ENCODE measurements at regions not wholly inside any gene's neighbourhood (a gene's known extent, or its start where the extent isn't known, plus 50 kb on each side); places are given as distances from the start of the nearest gene placed in this dataset.
A peak's percentile ranks its signal among the peaks of the same experiment; 100 is the strongest.

- Mint-ChIP-seq H3K9me3 (ENCODE audit: unreplicated experiment) (no peaks in the 10 kb centered on the region), H3K4me1 (ENCODE audit: low read depth, unreplicated experiment) (peaks cover 8% of the 10 kb centered on the region), H3K4me3 (ENCODE audit: unreplicated experiment) (no peak overlapping the region), H3K27me3 (ENCODE audit: low read depth, unreplicated experiment) (no peaks in the 10 kb centered on the region), H3K27ac (ENCODE audit: unreplicated experiment) (peak overlapping the region; percentile 8), H3K36me3 (ENCODE audit: low read depth, unreplicated experiment) (no peaks in the 10 kb centered on the region)
- Histone ChIP-seq H3K79me2 (ENCODE audit: insufficient read depth, low read length) (no peaks in the 10 kb centered on the region), H3K4me2 (ENCODE audit: low read length) (no peak overlapping the region), H3K27ac (ENCODE audit: low read depth, low read length) (no peak overlapping the region), H3K4me1 (ENCODE audit: insufficient read depth, low read length) (no peaks in the 10 kb centered on the region), H3K27me3 (ENCODE audit: insufficient read depth, low read length) (no peaks in the 10 kb centered on the region), H2AFZ (ENCODE audit: low read depth, low read length) (no peak overlapping the region), H4K20me1 (ENCODE audit: insufficient read depth, low read length) (no peaks in the 10 kb centered on the region), H3K9me3 (ENCODE audit: insufficient read depth, low read depth, low read length) (no peaks in the 10 kb centered on the region), H3K36me3 (ENCODE audit: insufficient read depth, low read length) (no peaks in the 10 kb centered on the region), H3K9ac (ENCODE audit: low read length) (no peak overlapping the region), H3K4me3 (ENCODE audit: insufficient read depth, low read depth, low read length) (no peak overlapping the region)
- DNase-seq (ENCODE audit: low read depth) (peak; percentile 24), FAIRE-seq (no peak)
- TF ChIP-seq, protein P1, sequence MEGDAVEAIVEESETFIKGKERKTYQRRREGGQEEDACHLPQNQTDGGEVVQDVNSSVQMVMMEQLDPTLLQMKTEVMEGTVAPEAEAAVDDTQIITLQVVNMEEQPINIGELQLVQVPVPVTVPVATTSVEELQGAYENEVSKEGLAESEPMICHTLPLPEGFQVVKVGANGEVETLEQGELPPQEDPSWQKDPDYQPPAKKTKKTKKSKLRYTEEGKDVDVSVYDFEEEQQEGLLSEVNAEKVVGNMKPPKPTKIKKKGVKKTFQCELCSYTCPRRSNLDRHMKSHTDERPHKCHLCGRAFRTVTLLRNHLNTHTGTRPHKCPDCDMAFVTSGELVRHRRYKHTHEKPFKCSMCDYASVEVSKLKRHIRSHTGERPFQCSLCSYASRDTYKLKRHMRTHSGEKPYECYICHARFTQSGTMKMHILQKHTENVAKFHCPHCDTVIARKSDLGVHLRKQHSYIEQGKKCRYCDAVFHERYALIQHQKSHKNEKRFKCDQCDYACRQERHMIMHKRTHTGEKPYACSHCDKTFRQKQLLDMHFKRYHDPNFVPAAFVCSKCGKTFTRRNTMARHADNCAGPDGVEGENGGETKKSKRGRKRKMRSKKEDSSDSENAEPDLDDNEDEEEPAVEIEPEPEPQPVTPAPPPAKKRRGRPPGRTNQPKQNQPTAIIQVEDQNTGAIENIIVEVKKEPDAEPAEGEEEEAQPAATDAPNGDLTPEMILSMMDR (IDR thresholded peaks at IDR 0.05; ENCODE audit: insufficient read depth, low read depth, low read length), result no peak
These were observed 718.0 kb downstream of the C12orf50 start for GRCh38 chr12:87311206-87311605.

- Histone ChIP-seq H3K9me3 (ENCODE audit: insufficient read depth, low read depth, low read length) (no peaks in the 10 kb centered on the region), H3K9ac (ENCODE audit: low read length) (no peak overlapping the region), H3K27ac (ENCODE audit: low read depth, low read length) (no peak overlapping the region), H3K4me2 (ENCODE audit: low read length) (no peak overlapping the region), H3K4me1 (ENCODE audit: insufficient read depth, low read length) (no peaks in the 10 kb centered on the region), H3K4me3 (ENCODE audit: insufficient read depth, low read depth, low read length) (no peak overlapping the region), H2AFZ (ENCODE audit: low read depth, low read length) (no peak overlapping the region), H4K20me1 (ENCODE audit: insufficient read depth, low read length) (no peaks in the 10 kb centered on the region), H3K27me3 (ENCODE audit: insufficient read depth, low read length) (no peaks in the 10 kb centered on the region), H3K36me3 (ENCODE audit: insufficient read depth, low read length) (no peaks in the 10 kb centered on the region), H3K79me2 (ENCODE audit: insufficient read depth, low read length) (no peaks in the 10 kb centered on the region)
- Mint-ChIP-seq H3K27ac (ENCODE audit: unreplicated experiment) (no peak overlapping the region), H3K4me3 (ENCODE audit: unreplicated experiment) (no peak overlapping the region), H3K27me3 (ENCODE audit: low read depth, unreplicated experiment) (no peaks in the 10 kb centered on the region), H3K36me3 (ENCODE audit: low read depth, unreplicated experiment) (no peaks in the 10 kb centered on the region), H3K9me3 (ENCODE audit: unreplicated experiment) (no peaks in the 10 kb centered on the region), H3K4me1 (ENCODE audit: low read depth, unreplicated experiment) (peaks cover 8% of the 10 kb centered on the region)
- TF ChIP-seq EZH2 (IDR thresholded peaks at IDR 0.05; ENCODE audit: insufficient read depth, low read length), result no peak
- TF ChIP-seq, protein P1 (IDR thresholded peaks at IDR 0.05; ENCODE audit: insufficient read depth, low read depth, low read length), result no peak
- DNase-seq (ENCODE audit: low read depth), result no peak
- FAIRE-seq, result no peak
These were observed 719.1 kb downstream of the C12orf50 start for GRCh38 chr12:87310126-87310525.

DNA sequence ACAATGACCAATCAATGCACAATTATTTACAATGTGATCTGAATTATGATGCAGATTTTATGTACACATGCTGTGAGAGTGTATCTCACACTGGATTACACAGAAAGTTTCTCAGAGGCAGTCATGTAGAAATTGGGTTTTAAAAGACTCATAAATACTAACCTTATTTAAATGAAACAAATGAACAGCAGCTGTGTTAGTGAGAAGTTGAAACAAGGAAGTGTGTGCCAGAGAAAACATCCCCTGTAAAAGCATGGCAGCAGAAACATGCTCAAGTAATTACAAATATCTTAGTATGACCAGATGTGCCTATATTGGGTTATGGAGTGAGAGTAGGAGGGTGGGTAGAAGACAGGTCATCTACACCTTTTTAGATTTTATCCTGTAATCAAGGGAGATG is 723.7 kb downstream of the C12orf50 start:
- H2AFZ ChIP-seq (ENCODE audit: low read depth, low read length), result no peak overlapping the region
- peak; percentile 39 for DNase-seq (ENCODE audit: low read depth)

More for the DNA sequence above, 723.7 kb downstream of the C12orf50 start:
- H3K9me3 ChIP-seq (ENCODE audit: insufficient read depth, low read depth, low read length), result no peaks in the 10 kb centered on the region
- H3K4me1 Mint-ChIP-seq (ENCODE audit: low read depth, unreplicated experiment), result no peaks in the 10 kb centered on the region
- H3K27ac ChIP-seq (ENCODE audit: low read depth, low read length), result no peak overlapping the region
- H3K4me3 ChIP-seq (ENCODE audit: insufficient read depth, low read depth, low read length), result no peak overlapping the region
- H3K9ac ChIP-seq (ENCODE audit: low read length), result no peak overlapping the region
- no peaks in the 10 kb centered on the region for H3K27me3 Mint-ChIP-seq (ENCODE audit: low read depth, unreplicated experiment)
- no peaks in the 10 kb centered on the region for H3K27me3 ChIP-seq (ENCODE audit: insufficient read depth, low read length)
- no peak overlapping the region for H3K4me3 Mint-ChIP-seq (ENCODE audit: unreplicated experiment)
- H3K27ac Mint-ChIP-seq (ENCODE audit: unreplicated experiment), result no peak overlapping the region
- no peaks in the 10 kb centered on the region for H3K4me1 ChIP-seq (ENCODE audit: insufficient read depth, low read length)
- H3K9me3 Mint-ChIP-seq (ENCODE audit: unreplicated experiment), result no peaks in the 10 kb centered on the region
- no peak overlapping the region for H3K4me2 ChIP-seq (ENCODE audit: low read length)
- H3K36me3 Mint-ChIP-seq (ENCODE audit: low read depth, unreplicated experiment), result no peaks in the 10 kb centered on the region
- TF ChIP-seq, protein P1 (IDR thresholded peaks at IDR 0.05; ENCODE audit: insufficient read depth, low read depth, low read length), result no peak
- no peak for TF ChIP-seq EZH2 (IDR thresholded peaks at IDR 0.05; ENCODE audit: insufficient read depth, low read length)
- no peaks in the 10 kb centered on the region for H3K79me2 ChIP-seq (ENCODE audit: insufficient read depth, low read length)
- H4K20me1 ChIP-seq (ENCODE audit: insufficient read depth, low read length), result no peaks in the 10 kb centered on the region
- no peaks in the 10 kb centered on the region for H3K36me3 ChIP-seq (ENCODE audit: insufficient read depth, low read length)
- FAIRE-seq, result no peak

Data from astrocyte (in vitro differentiated cells and primary cell).